Tibial artery (tissue), 4 donors: ENCODE measurements at regions not wholly inside any gene's neighbourhood (a gene's known extent, or its start where the extent isn't known, plus 50 kb on each side); places are given as distances from the start of the nearest gene placed in this dataset.

Source experiments
- DNase-seq, 2 donors: peaks; one replicate each; pipeline ENCODE4 v3.0.0-alpha.2; 2019
- H3K27ac ChIP-seq, 2 donors: fragments of 200-600 bp; sonication (generic) in 1 of 2; 1 replicate in 1 of 2; 2 replicates in 1 of 2; pipeline ENCODE4 v1.5.1; 2018 to 2019; ENCODE audit warnings: mild to moderate bottlenecking in 1 of 2
- H3K27me3 ChIP-seq, 2 donors: fragments of 200-600 bp; sonication (generic) in 1 of 2; one replicate each; pipeline versions ENCODE4 v1.5.1 to v1.6.0; 2016 to 2019
- H3K36me3 ChIP-seq, 3 donors: fragments of 200-600 bp; sonication (generic) in 2 of 3; one replicate each; pipeline ENCODE4 v1.5.1; 2016 to 2019; ENCODE audit warnings: mild to moderate bottlenecking in 2 of 3
- H3K4me1 ChIP-seq, 4 donors: fragments of 200-600 bp; sonication (generic) in 2 of 4; 1 replicate in 3 of 4; 2 replicates in 1 of 4; pipeline ENCODE4 v1.5.1; 2016 to 2019
- H3K4me3 ChIP-seq, 2 donors: fragments of 200-600 bp; sonication (generic) in 1 of 2; 1 replicate in 1 of 2; 2 replicates in 1 of 2; pipeline ENCODE4 v1.5.1; 2018 to 2019; ENCODE audit warnings: mild to moderate bottlenecking in 2 of 2
- H3K9me3 ChIP-seq, 3 donors: fragments of 200-600 bp; sonication (generic) in 1 of 3; one replicate each; pipeline ENCODE4 v1.5.1; 2016 to 2019
- CTCF ChIP-seq, 2 experiments: fragments of 200-600 bp in 1 of 2; fragments of 450-650 bp in 1 of 2; IDR thresholded peaks; one replicate each; pipeline ENCODE4 v1.5.1; 2017 to 2019; ENCODE audit warnings: antibody characterized with exemption in 2 of 2, mild to moderate bottlenecking in 1 of 2, moderate library complexity in 1 of 2
- intact Hi-C: fragments of 100-400 bp; cut with DNase I; formaldehyde crosslinking; loops from one replicate; pipeline ENCODE4 v1.15.0; 2023; ENCODE audit warnings: low total_unique reads

DNA sequence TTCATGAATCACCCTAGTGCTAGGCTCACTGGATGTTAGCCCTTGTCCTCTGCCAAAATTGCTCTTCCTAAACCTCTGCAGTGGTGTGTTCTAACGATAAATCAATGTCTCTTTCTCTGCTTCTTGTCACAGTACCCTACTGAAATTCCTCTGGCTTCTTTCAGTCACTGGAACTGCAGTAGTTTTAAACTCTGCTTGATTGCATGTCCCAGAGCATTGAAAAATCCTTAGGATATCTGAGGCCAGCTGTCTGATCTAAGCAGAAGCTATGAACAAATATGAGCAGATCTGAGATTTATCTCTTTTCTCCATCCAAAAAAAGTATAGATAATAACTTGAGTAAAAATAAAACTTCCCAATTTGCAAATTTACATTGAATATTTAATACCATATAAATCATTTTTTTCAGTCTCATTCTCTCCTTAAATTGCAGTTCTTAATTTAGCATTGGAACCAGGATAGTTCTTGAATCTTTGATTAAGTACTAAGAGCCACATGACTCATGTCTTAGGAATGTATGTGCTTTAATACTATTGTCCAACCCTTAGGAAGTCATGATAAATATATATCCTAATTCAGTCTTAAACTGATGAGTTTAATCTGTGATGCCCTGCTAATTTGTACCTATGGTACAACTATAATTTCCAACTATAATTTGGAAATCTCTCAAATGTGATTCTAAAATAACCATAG lies 169.7 kb downstream of the PDHA2 start:
- no peak for TF ChIP-seq CTCF (IDR thresholded peaks at IDR 0.05)
- intact Hi-C loops = no loop called here

GRCh38 chr4:96012687-96013086 lies 172.8 kb downstream of the PDHA2 start:
- DNase-seq = no peak
- H3K36me3 ChIP-seq = no peaks in the 10 kb centered on the region
- H3K27me3 ChIP-seq = no peaks in the 10 kb centered on the region
- no peaks in the 10 kb centered on the region for H3K9me3 ChIP-seq
- no peak for TF ChIP-seq CTCF (IDR thresholded peaks at IDR 0.05)
- no peak overlapping the region for H3K4me3 ChIP-seq
- H3K4me1 ChIP-seq = no peaks in the 10 kb centered on the region
- no peak overlapping the region for H3K27ac ChIP-seq
- intact Hi-C loops = no loop called here

More for the DNA sequence above, 169.7 kb downstream of the PDHA2 start:
- Histone ChIP-seq H3K9me3 (no peaks in the 10 kb centered on the region), H3K4me3 (no peak overlapping the region), H3K27me3 (no peaks in the 10 kb centered on the region), H3K4me1 (no peaks in the 10 kb centered on the region), H3K27ac (no peak overlapping the region), H3K36me3 (no peaks in the 10 kb centered on the region)
- DNase-seq = no peak

- Histone ChIP-seq H3K4me1 (no peaks in the 10 kb centered on the region), H3K4me3 (no peak overlapping the region), H3K27ac (no peak overlapping the region), H3K36me3 (no peaks in the 10 kb centered on the region), H3K27me3 (no peaks in the 10 kb centered on the region), H3K9me3 (no peaks in the 10 kb centered on the region)
- intact Hi-C loops = no loop called here
- no peak for DNase-seq
- no peak for TF ChIP-seq CTCF (IDR thresholded peaks at IDR 0.05)
Observed at GRCh38 chr4:96016634-96017299, 176.9 kb downstream of the PDHA2 start.

DNA sequence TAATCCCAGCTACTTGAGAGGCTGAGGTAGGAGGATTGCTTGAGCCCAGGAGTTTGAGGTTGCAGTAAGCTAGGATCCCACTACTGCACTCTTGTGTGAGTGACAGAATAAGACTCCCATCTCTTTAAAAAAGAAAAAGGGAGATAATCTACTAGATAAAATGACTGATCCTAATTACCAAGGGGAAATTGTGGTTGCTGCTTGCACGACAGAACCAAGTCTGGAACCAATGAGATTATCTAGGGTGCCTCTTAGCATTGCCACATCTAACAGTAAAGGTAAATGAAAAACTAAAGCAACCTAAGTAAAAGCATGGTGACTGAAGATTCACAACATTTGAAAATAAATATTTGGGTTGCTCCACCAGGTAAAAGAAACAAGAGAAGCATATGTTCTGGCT lies 185.1 kb downstream of the PDHA2 start:
- no peaks in the 10 kb centered on the region for H3K27me3 ChIP-seq
- TF ChIP-seq CTCF (IDR thresholded peaks at IDR 0.05) = no peak
- intact Hi-C loops = no loop called here
- H3K4me1 ChIP-seq = no peaks in the 10 kb centered on the region
- no peak overlapping the region for H3K4me3 ChIP-seq
- no peak overlapping the region for H3K27ac ChIP-seq
- no peaks in the 10 kb centered on the region for H3K9me3 ChIP-seq
- DNase-seq = no peak
- H3K36me3 ChIP-seq = no peaks in the 10 kb centered on the region

DNA sequence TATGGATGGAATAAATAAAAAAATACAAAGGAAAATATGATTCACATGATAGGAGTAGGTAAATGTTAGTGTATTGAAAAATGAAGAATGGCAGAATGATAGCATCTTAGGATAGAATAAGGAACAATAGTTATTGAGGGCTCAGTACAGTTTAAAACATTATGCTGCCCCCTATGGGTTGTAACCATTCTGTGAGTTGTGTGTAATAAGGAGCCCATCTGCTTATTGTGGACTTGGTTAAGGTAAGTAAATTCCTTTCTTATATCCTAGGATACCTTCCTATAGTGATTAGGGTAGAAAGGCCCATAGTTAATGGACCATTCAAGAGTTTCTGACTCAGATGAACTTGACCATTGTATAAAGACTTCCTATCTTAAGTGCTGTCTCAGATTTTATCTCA lies 195.8 kb downstream of the PDHA2 start:
- no peaks in the 10 kb centered on the region for H3K4me1 ChIP-seq
- no peak for DNase-seq
- no peak for TF ChIP-seq CTCF (IDR thresholded peaks at IDR 0.05)
- intact Hi-C loops = no loop called here
- H3K36me3 ChIP-seq = no peaks in the 10 kb centered on the region
- no peak overlapping the region for H3K4me3 ChIP-seq
- H3K9me3 ChIP-seq = no peaks in the 10 kb centered on the region
- no peaks in the 10 kb centered on the region for H3K27me3 ChIP-seq
- H3K27ac ChIP-seq = no peak overlapping the region
